SK-N-SH (cell line): ENCODE measurements at regions not wholly inside any gene's neighbourhood (a gene's known extent, or its start where the extent isn't known, plus 50 kb on each side); places are given as distances from the start of the nearest gene placed in this dataset.
"Not testable (repeated sequence)": the region's sequence is repeated elsewhere in the genome, so short reads cannot be mapped to it uniquely, and the experiment has no call there.

ENCODE experiments used
- GATA2 ChIP-seq: sonication (generic); formaldehyde crosslinking; IDR thresholded peaks from 2 replicates; pipeline ENCODE4 v1.5.0; 2020; ENCODE audit warnings: mild to moderate bottlenecking, missing genetic modification reagents
- MXI1 ChIP-seq: IDR thresholded peaks from 2 replicates; pipeline ENCODE4 v1.6.1; 2012; ENCODE audit warnings: mild to moderate bottlenecking, low read depth, low read length, improper control_type of control experiment
- RCOR1 ChIP-seq: fragments of 150-350 bp; IDR thresholded peaks from 2 replicates; pipeline ENCODE4 v1.6.1; 2017; ENCODE audit warnings: antibody characterized with exemption, low read length
- SIN3A ChIP-seq: IDR thresholded peaks from 2 replicates; pipeline ENCODE4 v1.6.1; 2012; ENCODE audit warnings: low read depth, mild to moderate bottlenecking, low read length, moderate library complexity, borderline replicate concordance
- TEAD4 ChIP-seq: IDR thresholded peaks from 2 replicates; pipeline ENCODE4 v1.4.0; 2012; ENCODE audit warnings: mild to moderate bottlenecking, borderline replicate concordance; ENCODE audit not compliant: insufficient read depth
- TF ChIP-seq, protein P1 (sequence below): fragments of 200-600 bp; sonication (generic); IDR thresholded peaks from 2 replicates; pipeline ENCODE4 v1.6.1; 2017; ENCODE audit warnings: antibody characterized with exemption, mild to moderate bottlenecking, moderate library complexity
- TF ChIP-seq, protein P2 (sequence below): IDR thresholded peaks from 2 replicates; pipeline ENCODE4 v1.4.0; 2012; ENCODE audit warnings: low read depth
- TF ChIP-seq, protein P3 (sequence below): fragments of 150-350 bp; IDR thresholded peaks from 2 replicates; pipeline ENCODE4 v1.6.1; 2017; ENCODE audit warnings: antibody characterized with exemption, low read length, low read depth, borderline replicate concordance

DNA sequence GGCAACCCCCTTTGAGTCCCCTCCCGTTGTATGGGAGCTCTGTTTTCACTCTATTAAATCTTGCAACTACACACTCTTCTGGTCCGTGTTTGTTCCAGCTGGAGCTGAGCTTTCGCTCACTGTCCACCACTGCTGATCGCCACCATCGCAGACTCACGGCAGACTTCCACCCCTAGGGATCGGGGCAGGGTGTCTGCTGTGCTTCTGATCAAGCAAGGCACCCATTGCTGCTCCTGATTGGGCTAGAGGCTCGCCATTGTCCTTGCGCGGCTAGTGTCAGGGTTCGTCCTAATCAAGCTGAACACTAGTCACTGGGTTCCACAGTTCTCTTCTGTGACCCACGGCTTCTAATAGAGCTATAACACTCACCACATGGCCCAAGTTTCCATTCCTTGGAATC, 442.8 kb downstream of the SLITRK1 start:
- not testable (repeated sequence) for TF ChIP-seq RCOR1; GATA2 (CRISPR knock-in tag); TEAD4; MXI1; SIN3A
- TF ChIP-seq, protein P1, sequence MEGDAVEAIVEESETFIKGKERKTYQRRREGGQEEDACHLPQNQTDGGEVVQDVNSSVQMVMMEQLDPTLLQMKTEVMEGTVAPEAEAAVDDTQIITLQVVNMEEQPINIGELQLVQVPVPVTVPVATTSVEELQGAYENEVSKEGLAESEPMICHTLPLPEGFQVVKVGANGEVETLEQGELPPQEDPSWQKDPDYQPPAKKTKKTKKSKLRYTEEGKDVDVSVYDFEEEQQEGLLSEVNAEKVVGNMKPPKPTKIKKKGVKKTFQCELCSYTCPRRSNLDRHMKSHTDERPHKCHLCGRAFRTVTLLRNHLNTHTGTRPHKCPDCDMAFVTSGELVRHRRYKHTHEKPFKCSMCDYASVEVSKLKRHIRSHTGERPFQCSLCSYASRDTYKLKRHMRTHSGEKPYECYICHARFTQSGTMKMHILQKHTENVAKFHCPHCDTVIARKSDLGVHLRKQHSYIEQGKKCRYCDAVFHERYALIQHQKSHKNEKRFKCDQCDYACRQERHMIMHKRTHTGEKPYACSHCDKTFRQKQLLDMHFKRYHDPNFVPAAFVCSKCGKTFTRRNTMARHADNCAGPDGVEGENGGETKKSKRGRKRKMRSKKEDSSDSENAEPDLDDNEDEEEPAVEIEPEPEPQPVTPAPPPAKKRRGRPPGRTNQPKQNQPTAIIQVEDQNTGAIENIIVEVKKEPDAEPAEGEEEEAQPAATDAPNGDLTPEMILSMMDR, result not testable (repeated sequence)
- TF ChIP-seq, protein P2, sequence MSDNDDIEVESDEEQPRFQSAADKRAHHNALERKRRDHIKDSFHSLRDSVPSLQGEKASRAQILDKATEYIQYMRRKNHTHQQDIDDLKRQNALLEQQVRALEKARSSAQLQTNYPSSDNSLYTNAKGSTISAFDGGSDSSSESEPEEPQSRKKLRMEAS, result not testable (repeated sequence)
- TF ChIP-seq, protein P3, sequence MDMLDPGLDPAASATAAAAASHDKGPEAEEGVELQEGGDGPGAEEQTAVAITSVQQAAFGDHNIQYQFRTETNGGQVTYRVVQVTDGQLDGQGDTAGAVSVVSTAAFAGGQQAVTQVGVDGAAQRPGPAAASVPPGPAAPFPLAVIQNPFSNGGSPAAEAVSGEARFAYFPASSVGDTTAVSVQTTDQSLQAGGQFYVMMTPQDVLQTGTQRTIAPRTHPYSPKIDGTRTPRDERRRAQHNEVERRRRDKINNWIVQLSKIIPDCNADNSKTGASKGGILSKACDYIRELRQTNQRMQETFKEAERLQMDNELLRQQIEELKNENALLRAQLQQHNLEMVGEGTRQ, result not testable (repeated sequence)
